A673 (cell line): ENCODE measurements at regions not wholly inside any gene's neighbourhood (a gene's known extent, or its start where the extent isn't known, plus 50 kb on each side); places are given as distances from the start of the nearest gene placed in this dataset.

Experiments used
- EZH2 ChIP-seq: fragments of 200-600 bp; sonication (generic); IDR thresholded peaks from 2 replicates; pipeline ENCODE4 v1.6.1; 2017; ENCODE audit warnings: borderline replicate concordance, low read depth, mild to moderate bottlenecking, mixed read lengths, antibody characterized with exemption, low read length; ENCODE audit not compliant: poor library complexity, severe bottlenecking
- TF ChIP-seq, protein P1 (sequence below): fragments of 300-800, 200-600 bp; sonication (generic); conservative IDR thresholded peaks from 2 replicates; pipeline ENCODE4 v1.5.1; 2017; ENCODE audit warnings: low read depth, mild to moderate bottlenecking, antibody characterized with exemption, low read length, moderate library complexity, mixed read lengths

DNA sequence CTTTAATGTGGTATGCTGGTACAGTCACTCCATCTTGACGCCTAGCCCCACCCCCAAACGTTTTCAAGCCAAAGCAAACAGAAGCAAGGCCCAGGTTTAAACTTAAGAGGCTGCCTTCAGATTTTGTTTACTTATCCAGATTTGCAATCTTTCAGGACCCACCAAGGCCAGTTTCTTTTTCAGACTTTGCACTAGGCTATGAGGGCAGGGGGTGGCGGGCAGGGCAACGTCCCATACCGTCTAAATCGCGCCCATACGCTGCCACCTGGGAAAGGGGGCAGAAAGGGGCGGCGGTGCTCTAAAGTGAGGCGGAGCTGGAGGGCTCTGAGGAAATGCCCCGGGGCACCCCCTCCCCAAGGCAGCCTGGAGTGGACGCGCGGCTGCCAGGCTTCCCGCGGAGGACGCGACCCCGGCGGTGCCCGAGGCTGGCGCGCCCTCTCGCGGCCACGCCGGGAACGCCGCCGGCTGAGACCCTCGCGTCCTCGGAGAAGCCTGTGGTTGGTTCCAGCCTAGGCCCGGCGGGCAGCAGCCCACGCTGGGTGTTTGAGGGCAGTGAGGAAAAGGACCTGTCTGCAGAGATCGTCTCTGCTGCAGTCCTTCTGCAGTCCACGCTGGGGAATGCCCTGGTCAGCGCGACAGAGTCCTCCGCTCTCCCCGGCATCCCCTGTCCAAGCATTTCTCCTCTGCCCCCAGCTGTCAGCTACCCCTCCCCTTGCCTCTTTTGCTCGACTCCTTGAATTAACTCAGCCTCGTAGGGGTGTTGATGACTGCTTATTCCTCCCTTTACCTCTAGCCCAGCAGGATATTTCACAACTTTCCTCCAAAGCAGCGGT is 93.7 kb upstream of the PRNP start:
- TF ChIP-seq, protein P1, sequence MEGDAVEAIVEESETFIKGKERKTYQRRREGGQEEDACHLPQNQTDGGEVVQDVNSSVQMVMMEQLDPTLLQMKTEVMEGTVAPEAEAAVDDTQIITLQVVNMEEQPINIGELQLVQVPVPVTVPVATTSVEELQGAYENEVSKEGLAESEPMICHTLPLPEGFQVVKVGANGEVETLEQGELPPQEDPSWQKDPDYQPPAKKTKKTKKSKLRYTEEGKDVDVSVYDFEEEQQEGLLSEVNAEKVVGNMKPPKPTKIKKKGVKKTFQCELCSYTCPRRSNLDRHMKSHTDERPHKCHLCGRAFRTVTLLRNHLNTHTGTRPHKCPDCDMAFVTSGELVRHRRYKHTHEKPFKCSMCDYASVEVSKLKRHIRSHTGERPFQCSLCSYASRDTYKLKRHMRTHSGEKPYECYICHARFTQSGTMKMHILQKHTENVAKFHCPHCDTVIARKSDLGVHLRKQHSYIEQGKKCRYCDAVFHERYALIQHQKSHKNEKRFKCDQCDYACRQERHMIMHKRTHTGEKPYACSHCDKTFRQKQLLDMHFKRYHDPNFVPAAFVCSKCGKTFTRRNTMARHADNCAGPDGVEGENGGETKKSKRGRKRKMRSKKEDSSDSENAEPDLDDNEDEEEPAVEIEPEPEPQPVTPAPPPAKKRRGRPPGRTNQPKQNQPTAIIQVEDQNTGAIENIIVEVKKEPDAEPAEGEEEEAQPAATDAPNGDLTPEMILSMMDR = peak; percentile 77
- no peak for TF ChIP-seq EZH2
